Hepatic stellate cell (primary cell): ENCODE measurements at regions not wholly inside any gene's neighbourhood (a gene's known extent, or its start where the extent isn't known, plus 50 kb on each side); places are given as distances from the start of the nearest gene placed in this dataset.

ENCODE experiments used
- DNase-seq: peaks from one replicate; pipeline ENCODE4 v3.0.0; 2011; ENCODE audit warnings: low spot score

- DNase-seq: no peak
Observed at GRCh38 chr2:33775306-33775705, 176.2 kb upstream of the FAM98A start.

DNA sequence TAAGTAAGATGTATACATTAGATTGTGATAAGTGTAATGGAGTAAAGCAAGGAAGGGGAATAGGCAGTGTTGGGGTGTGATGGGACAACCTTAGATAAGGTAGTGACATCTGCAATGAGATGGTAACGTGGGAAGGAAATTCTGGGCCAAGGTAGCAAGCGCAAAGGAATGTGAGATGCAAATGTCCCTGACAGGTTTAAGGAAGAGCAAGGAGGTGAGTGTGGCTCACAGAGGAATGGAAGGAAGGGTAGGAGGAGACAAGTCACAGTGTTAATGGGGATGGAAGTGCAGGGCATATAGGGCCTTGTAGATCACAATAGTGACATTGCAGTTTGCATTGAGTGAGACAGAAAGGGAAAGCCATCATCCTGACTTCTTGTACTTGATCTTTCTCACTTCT, 170.9 kb upstream of the FAM98A start:
- DNase-seq: no peak

- no peak for DNase-seq
Observed at GRCh38 chr2:33766175-33766574, 167.1 kb upstream of the FAM98A start.

DNA sequence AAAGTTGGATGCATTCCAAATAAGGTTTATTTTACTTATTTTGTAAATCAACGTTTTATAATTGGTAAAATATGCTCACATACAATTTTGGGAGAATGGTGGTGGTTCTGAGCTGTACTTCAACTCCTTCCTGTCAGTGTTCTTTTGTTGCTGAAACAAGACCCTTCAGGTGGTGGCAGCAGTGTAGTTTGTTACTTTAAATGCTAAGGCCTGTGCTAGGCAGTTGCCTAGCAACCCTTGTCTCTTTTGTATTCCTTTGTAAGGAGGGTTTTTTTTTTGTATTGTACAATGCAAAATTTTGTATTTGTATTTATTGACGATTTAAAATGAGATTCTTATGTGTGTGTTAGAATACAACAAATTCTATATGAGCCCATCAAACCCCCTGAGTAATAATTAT, 166.0 kb upstream of the FAM98A start:
- no peak for DNase-seq

GRCh38 chr2:33764551-33764950, 165.5 kb upstream of the FAM98A start:
- no peak for DNase-seq

DNA sequence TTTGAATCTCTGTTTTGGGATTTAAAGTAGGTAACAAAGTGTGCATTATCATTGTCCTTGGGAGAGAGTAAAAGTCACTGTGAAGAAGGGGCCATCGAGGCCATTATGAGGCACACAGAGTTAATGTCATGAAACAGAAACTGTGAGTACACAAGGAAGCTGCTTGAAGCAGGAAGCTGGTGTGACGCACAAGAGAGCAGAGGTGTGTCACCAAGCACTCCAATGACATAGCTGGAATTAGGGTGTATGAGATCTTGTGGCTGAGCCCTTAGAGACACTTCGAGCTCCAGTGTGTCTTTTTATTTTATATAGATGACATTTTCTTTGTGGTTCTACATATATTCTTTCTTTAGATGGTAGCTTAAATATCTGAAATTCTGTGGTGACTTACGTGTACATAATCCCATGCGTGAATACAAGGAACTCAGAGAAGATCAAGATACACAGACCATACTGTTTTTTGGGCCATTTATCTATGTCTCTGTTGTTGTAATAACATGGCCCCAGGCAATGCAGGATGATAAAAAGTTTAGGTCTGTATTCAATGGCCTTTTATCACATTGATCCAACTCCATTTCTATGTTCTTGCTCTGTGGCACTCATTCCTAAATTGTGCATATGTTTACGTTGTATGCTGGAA, 164.7 kb upstream of the FAM98A start:
- DNase-seq: no peak

DNA sequence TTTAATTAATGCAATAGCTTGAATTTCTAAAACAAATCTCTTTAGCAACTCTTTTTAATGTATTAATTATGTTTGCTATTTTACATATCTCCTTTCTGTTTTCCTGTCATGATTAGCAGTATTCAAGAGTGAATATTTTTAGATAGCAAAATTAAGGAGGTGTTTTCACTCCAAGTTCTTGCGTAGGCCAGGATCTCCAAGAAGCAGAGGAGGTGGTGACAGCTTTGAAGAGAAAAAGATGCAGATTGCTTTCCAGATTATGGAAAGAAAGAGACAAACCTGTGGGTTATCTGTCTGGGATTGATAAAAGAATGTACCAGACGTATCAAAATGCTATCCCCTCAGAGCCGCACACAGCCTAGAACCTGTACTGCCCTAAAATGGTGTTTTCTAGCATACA, 163.5 kb upstream of the FAM98A start:
- DNase-seq: no peak

DNA sequence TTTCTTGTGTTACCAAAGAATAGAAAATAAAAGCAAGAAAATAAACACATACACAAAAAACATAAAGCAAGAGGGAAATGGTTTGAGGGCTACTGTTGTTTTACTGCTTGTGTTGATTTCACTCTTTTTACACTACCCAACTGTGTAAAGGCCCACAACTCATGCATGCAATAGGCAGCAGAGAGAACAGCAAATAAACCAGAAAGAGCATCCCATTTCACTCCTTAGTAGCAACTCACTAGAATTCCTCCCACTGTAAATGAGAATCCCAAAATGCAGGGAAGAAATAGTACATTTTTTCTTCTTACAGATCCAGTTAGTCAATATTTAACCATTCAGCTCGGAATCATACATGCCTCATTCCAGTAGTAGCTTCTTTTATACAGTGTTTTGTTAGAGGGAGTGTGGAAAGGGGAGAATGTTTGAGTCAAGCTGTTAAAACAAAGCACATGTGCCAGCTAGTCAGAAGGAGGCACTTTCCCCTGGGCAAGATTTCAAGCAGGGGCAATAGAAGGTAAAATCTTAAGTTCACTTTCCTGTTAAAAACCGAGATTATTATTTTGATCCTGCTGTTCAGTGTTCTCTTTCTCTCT, 147.2 kb upstream of the FAM98A start:
- no peak for DNase-seq

- DNase-seq: no peak
Observed at GRCh38 chr2:33735096-33735495, 136.0 kb upstream of the FAM98A start.

- no peak for DNase-seq
Observed at GRCh38 chr2:33730804-33731203, 131.7 kb upstream of the FAM98A start.

DNA sequence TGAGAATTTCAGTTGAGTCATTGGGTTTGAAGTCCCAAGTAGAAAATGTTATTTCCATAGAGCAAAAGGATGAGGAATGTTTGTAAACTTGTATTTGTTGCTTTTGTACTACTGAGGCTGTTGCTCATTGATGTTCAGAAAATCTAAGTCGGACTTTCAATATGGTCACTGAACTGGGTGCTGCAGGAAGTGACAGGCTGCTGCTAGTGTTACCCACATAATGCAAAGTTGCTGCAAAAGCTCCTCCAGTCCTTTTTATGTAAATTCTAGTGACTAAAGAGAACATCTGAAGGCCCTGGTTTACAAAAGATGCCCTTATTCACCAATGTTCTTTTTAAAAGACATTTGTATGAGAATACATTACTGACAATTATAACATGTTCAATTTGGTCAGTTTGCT, 131.1 kb upstream of the FAM98A start:
- no peak for DNase-seq

- no peak for DNase-seq
Observed at GRCh38 chr2:33729353-33729752, 130.3 kb upstream of the FAM98A start.

DNA sequence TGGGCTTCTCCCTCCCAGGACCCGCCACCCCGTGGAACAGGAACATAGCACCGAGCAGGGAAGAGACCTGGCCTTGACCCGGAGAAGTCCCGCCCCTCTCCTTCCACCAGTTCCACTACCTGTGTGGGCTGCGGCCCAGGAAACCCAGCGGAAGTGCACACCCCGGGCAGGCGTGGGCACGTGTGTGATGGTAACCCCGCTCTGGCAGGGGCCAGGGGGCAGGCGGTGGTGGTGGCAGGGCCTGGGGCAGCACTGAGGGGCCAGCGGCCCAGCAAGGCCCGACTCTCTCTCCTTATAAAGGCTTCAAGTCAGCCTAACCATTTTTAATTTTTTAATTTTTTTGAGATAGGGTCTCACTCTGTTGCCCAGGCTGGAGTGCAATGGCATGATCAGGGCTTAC, 129.0 kb upstream of the FAM98A start:
- DNase-seq: no peak

DNA sequence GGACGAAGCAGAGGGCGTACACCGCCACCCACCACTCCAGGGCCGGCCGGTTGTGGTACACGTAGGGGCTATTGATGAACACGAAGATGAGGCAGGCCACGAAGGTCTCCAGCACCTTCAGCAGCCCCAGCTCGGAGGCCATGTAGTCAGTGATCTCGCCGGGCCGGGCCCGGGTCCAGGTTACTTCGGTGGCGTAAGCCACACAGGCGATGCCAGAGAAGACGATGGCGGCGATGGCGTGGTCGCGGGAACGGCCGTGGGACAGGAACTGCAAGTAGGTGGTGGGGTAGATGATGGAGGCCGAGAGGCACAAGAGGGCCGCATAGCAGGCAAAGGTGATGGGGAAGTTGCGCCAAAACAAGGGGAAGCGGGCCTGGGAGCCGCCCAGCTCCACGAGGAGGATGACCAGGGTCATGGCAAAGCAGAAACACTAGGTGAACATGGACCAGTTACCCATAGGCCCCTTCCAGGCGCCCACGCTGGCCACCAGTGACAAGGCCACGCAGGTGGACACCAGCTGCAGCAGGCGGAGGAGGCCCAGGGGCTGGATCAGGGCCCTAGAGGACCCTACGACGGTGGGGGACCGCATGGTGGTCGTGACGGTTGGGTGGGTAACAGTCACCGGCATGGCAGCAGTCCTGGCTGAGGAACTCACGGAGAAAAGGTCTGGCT, 128.4 kb upstream of the FAM98A start:
- no peak for DNase-seq

DNA sequence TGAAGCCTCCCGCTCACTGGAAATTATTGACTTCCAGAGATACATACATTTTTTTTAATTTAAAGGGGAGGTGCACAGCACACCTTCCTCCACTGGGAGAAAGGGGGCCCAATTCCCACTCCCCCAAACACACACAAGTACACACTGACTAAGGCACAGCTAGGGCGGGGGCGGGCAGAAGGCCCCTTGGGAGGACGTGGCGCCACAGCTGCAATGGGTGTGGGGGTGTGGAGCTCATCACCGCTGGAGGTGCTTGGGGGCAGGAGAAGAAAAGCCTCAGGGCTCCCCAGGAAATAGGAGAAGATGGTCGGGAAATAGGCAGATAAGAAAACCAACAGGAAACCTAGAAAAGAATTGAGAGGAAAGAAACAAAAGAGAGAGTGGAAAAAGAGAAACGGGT, 127.3 kb upstream of the FAM98A start:
- DNase-seq: no peak

DNA sequence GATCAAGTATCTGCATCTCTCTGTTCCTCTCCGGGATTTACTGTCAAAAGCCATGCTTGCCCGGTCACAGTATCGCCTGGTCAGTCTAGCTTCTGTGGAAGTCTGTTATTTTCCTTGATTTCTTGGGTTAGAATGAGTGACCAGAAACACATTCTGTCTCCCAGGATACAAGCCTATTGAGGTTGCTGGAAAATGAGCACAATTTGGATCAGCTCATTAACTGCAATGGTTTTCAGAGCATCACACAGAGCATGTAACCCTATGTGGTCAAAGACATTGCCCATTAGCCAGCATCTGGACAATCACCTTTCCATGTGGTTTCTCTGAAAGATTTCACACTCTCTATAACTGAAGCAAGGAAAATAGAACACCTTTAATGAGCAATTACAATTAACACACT, 124.2 kb upstream of the FAM98A start:
- DNase-seq: no peak

GRCh38 chr2:33719067-33719466, 120.0 kb upstream of the FAM98A start:
- no peak for DNase-seq

DNA sequence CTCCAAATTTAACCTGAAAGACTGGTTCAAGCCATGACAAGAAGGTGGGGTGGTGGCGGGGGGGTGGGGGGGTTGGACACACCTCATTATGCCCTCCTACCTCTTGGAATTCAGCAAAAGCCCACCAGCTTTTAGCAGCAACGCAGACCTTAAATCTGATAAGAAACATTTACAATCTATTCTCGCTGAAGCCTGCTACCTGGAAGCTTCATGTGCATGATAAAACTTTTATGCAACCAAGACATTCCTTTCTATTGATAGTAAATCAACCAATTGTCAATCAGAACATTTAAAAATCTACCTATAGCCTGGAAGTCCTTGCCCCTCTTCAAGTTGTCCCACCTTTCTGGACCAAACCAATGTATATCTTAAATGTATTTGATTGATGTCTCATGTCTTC, 113.6 kb upstream of the FAM98A start:
- DNase-seq: no peak

DNA sequence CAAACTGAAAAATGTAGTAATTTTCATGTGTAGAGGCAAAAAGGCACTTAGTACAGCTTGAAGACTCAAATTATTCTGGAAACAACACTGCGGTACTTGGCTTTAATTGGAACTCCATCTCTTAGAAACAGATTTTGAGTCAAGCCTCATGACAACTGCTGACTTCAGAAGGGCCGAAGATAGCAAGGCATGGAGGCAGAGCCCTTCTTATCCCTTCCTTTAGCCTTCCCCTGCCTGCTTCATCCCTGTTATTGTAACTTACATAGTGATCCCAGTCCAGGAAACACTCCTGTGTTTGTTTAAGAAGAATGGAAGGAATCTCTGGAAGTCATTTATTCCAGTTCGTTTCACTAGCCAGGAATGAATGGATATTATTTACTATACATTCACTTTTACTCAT, 110.9 kb upstream of the FAM98A start:
- DNase-seq: no peak

DNA sequence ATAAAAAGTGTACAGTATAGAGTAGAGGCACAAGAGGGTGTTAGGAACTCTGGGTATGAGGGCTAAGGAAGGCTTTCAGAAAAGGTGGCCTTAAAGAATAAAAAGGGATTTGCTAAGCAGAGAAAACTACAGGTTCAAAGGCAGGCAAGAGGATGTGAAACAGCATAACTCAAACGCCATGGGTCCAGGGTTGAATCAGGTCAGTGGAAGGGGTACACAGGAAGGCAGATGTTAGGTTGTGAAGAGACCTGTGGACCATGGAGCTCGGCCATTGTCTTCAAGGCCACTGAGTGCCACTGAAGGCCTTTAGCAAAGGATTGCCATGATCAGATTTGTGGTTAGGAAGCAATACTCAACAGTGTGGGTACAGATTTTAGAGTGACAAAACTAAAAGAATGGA, 108.2 kb upstream of the FAM98A start:
- DNase-seq: no peak

DNA sequence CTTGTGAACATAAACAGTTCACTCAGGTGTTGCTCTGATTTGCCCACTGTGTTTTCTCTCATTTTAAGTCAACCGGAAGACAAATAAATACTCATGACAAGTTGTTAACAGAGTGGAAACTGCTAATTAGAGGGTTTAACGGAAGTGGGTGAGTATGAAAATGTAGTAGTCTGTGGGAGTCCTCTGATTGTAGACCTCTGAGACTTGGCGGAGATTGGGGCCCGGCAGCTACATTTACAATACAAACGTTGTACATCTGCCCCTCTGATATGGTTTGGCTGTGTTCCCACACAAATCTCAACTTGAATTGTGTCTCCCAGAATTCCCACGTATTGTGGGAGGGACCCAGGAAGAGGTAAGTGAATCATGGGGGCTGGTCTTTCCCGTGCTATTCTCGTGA, 107.3 kb upstream of the FAM98A start:
- no peak for DNase-seq

DNA sequence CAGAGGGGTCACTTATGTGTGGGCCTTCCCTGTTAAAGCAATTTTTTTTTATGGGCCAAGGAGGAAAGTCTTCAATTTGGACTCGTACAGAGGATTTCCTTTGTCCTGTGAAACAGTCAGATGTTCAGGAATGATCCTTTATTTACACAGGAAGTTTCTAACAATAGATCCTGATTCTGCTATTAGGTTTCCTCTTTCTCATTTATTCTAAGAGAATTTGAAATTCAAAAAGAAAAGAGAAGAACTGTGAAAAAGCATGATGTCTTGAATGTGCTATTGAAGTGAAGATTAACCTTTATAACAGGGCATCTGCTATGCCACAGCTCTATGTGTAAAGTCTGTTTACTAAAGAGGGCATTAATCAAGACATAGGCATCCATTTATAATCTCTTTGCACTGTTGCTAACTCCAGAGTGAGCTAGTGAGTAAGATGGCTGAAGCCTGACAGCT, 105.3 kb upstream of the FAM98A start:
- no peak for DNase-seq

DNA sequence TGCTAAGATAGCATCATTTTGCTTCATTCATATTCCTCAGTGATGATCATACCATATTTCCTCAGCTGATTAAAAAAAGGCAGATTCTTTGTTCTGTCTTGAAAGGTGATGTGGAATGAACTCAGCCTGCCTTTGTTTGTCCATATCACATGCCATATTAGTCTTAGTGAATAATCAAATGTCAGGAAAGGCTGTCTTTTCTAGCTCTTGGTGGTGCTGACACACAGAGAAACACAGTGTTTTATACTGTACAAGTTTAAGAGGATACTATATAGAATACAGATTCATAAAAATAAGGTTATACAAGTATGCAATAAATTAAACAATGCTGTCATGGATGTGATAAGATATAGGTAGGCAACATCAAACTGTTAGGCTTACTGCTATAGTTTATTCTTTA, 97.1 kb upstream of the FAM98A start:
- DNase-seq: no peak

GRCh38 chr2:33694904-33695303, 95.8 kb upstream of the FAM98A start:
- no peak for DNase-seq
